A673 (cell line): ENCODE measurements at regions not wholly inside any gene's neighbourhood (a gene's known extent, or its start where the extent isn't known, plus 50 kb on each side); places are given as distances from the start of the nearest gene placed in this dataset.

Source experiments
- BruUV-seq: library from RNA; stranded (reverse); fragments of 400-500 nt; replicated peaks from 2 replicates; lab custom pipeline; 2021; lab: Mats Ljungman, UMichigan
- CTCF ChIA-PET: fragments of 300-600 bp; sonication (Branson Sonifier 250); formaldehyde crosslinking; loops from one replicate; lab custom pipeline; 2022; ENCODE audit warnings: antibody characterized with exemption; lab: Charles Lee
- POLR2A ChIA-PET: fragments of 300-600 bp; sonication (Branson Sonifier 250); formaldehyde crosslinking; loops from one replicate; lab custom pipeline; 2022; ENCODE audit warnings: antibody characterized with exemption; ENCODE audit not compliant: low non-redundant PET; lab: Charles Lee
- DNase-seq: peaks from one replicate; pipeline ENCODE4 v3.0.0-alpha.2; 2015; ENCODE audit warnings: low spot score
- H3K27ac ChIP-seq: fragments of 200-600 bp; sonication (generic); 2 replicates; pipeline ENCODE4 v1.5.1; 2016; ENCODE audit warnings: mixed run types, low read depth, mild to moderate bottlenecking, mixed read lengths, antibody characterized with exemption, low read length; ENCODE audit not compliant: poor library complexity, severe bottlenecking
- H3K27me3 ChIP-seq: fragments of 200-600 bp; sonication (generic); replicated peaks from 2 replicates; pipeline ENCODE4 v1.6.1; 2017; ENCODE audit warnings: mixed run types, low read depth, mild to moderate bottlenecking, mixed read lengths, antibody characterized with exemption, low read length; ENCODE audit not compliant: insufficient read depth, poor library complexity
- H3K36me3 ChIP-seq: fragments of 200-600 bp; sonication (generic); 2 replicates; pipeline ENCODE4 v1.6.1; 2016; ENCODE audit warnings: mixed run types, mild to moderate bottlenecking, mixed read lengths, antibody characterized with exemption, low read length; ENCODE audit not compliant: insufficient read depth, poor library complexity, severe bottlenecking
- H3K4me1 ChIP-seq: fragments of 200-600 bp; sonication (generic); 2 replicates; pipeline ENCODE4 v1.6.1; 2017; ENCODE audit warnings: mixed run types, mild to moderate bottlenecking, mixed read lengths, antibody characterized with exemption, low read length; ENCODE audit not compliant: insufficient read depth, poor library complexity, severe bottlenecking
- H3K4me3 ChIP-seq: fragments of 200-600 bp; sonication (generic); 2 replicates; pipeline ENCODE4 v1.5.1; 2016; ENCODE audit warnings: low read depth, mixed run types, mild to moderate bottlenecking, mixed read lengths, low read length; ENCODE audit not compliant: poor library complexity, severe bottlenecking
- H3K9me3 ChIP-seq: fragments of 200-600 bp; sonication (generic); 2 replicates; pipeline ENCODE4 v1.6.1; 2016; ENCODE audit warnings: mixed run types, low read depth, mild to moderate bottlenecking, mixed read lengths, antibody characterized with exemption, low read length; ENCODE audit not compliant: poor library complexity, severe bottlenecking
- CTCF ChIP-seq: fragments of 300-800, 200-600 bp; sonication (generic); conservative IDR thresholded peaks from 2 replicates; pipeline ENCODE4 v1.5.1; 2017; ENCODE audit warnings: low read depth, mild to moderate bottlenecking, antibody characterized with exemption, low read length, moderate library complexity, mixed read lengths
- EZH2 ChIP-seq: fragments of 200-600 bp; sonication (generic); IDR thresholded peaks from 2 replicates; pipeline ENCODE4 v1.6.1; 2017; ENCODE audit warnings: borderline replicate concordance, low read depth, mild to moderate bottlenecking, mixed read lengths, antibody characterized with exemption, low read length; ENCODE audit not compliant: poor library complexity, severe bottlenecking
- intact Hi-C: fragments of 100-400 bp; cut with micrococcal nuclease; formaldehyde crosslinking; loops from one replicate; pipeline ENCODE4 v1.10.0; 2022; ENCODE audit not compliant: unreplicated experiment

- no peak overlapping the region for H3K27ac ChIP-seq
- DNase-seq, result no peak
- BruUV-seq, result no TSS peak
- H3K36me3 ChIP-seq, result no peaks in the 10 kb centered on the region
- H3K9me3 ChIP-seq, result no peaks in the 10 kb centered on the region
- ChIA-PET POLR2A (no interaction called here), CTCF (interaction anchor here (1.4 kb wide), 1 partner anchor 13 kb away, joined by 3 read pairs; no protein-coding TSS in a partner anchor)
- intact Hi-C loops, result no loop called here
- no peak for TF ChIP-seq EZH2
- no peak for TF ChIP-seq CTCF
- no peaks in the 10 kb centered on the region for H3K4me1 ChIP-seq
- no peak overlapping the region for H3K4me3 ChIP-seq
- H3K27me3 ChIP-seq, result no peaks in the 10 kb centered on the region
Measured at GRCh38 chr12:126734710-126735109, 1532.3 kb upstream of the TMEM132C start.

DNA sequence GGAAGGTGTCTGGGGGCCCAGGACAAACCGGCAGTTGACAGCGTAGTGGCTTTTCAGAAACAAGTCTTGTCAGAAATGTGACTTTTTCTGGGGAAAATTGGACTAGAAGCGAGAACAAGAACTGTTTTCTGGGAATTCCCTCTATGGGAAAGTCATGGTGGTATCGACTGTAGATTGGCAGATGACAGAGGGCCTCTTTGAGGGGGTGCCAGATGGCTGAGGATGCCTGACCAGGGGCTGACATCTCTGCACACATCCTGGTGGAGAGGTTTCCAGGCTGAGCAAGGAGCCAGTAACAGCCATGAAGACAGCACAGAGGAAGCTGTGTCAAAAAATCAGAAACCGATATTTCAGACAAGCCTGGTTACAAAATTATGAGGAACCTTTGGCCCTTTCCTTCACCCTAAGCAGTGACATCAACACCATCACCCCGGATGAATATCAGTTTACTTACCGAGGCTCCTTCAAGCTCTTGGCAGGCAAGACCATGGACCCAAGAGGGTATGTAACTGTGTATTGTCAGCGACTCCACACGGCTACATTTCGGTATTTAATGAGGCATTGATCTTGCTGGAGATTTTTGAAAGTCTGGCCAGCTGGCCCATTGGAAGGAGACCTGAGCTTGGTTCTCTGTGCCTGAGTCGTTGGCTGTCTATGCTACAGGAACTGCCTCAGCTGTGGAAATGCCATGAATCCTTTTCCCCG lies 1525.3 kb upstream of the TMEM132C start:
- Histone ChIP-seq H3K36me3 (no peaks in the 10 kb centered on the region), H3K4me3 (no peak overlapping the region), H3K27ac (no peak overlapping the region), H3K4me1 (no peaks in the 10 kb centered on the region), H3K9me3 (no peaks in the 10 kb centered on the region), H3K27me3 (no peaks in the 10 kb centered on the region)
- intact Hi-C loops, result no loop called here
- TF ChIP-seq EZH2, result no peak
- TF ChIP-seq CTCF, result no peak
- DNase-seq, result no peak
- CTCF ChIA-PET, result no interaction called here
- no TSS peak for BruUV-seq
- POLR2A ChIA-PET, result no interaction called here

DNA sequence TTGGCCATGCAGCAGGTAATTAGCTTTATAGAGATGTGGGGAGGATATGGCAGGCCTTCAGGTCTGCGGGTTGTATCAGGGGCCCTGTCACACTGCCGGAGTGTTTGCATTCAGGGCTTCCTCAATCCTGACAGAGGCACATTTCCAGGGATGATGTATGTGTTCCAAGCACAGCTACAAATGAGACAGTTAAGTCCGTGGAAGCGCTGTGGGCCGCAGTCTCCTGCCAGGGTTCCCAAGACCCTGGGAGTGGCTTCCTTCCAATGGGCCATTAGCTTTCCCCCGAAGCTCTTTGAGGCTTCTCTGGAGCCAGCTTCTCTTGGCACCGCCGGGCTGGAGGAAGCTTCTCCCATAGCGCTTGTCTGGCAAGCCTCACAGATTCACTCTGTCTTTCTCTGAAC lies 1524.7 kb upstream of the TMEM132C start:
- no peaks in the 10 kb centered on the region for H3K27me3 ChIP-seq
- no peak overlapping the region for H3K4me3 ChIP-seq
- no peaks in the 10 kb centered on the region for H3K9me3 ChIP-seq
- H3K27ac ChIP-seq, result no peak overlapping the region
- intact Hi-C loops, result no loop called here
- POLR2A ChIA-PET, result no interaction called here
- no peaks in the 10 kb centered on the region for H3K36me3 ChIP-seq
- no TSS peak for BruUV-seq
- CTCF ChIA-PET, result no interaction called here
- DNase-seq, result no peak
- no peaks in the 10 kb centered on the region for H3K4me1 ChIP-seq
- TF ChIP-seq EZH2, result no peak
